GM12864 (cell line): ENCODE measurements at regions not wholly inside any gene's neighbourhood (a gene's known extent, or its start where the extent isn't known, plus 50 kb on each side); places are given as distances from the start of the nearest gene placed in this dataset.

Source experiments
- DNase-seq: peaks from one replicate; pipeline ENCODE4 v3.0.0-alpha.2; 2011; ENCODE audit warnings: low read depth
- H3K4me3 ChIP-seq: 2 replicates; pipeline ENCODE4 v1.5.1; 2011; ENCODE audit warnings: mild to moderate bottlenecking, low read depth, low read length, control low read depth
- TF ChIP-seq, protein P1 (sequence below): IDR thresholded peaks from 2 replicates; pipeline ENCODE4 v1.5.1; 2011; ENCODE audit warnings: low read depth, mild to moderate bottlenecking, moderate library complexity, low read length, control low read depth, inconsistent platforms; ENCODE audit errors: missing control alignments

GRCh38 chr15:61656391-61656790, 403.9 kb downstream of the VPS13C start:
- no peak overlapping the region for H3K4me3 ChIP-seq
- DNase-seq, result no peak
- TF ChIP-seq, protein P1, sequence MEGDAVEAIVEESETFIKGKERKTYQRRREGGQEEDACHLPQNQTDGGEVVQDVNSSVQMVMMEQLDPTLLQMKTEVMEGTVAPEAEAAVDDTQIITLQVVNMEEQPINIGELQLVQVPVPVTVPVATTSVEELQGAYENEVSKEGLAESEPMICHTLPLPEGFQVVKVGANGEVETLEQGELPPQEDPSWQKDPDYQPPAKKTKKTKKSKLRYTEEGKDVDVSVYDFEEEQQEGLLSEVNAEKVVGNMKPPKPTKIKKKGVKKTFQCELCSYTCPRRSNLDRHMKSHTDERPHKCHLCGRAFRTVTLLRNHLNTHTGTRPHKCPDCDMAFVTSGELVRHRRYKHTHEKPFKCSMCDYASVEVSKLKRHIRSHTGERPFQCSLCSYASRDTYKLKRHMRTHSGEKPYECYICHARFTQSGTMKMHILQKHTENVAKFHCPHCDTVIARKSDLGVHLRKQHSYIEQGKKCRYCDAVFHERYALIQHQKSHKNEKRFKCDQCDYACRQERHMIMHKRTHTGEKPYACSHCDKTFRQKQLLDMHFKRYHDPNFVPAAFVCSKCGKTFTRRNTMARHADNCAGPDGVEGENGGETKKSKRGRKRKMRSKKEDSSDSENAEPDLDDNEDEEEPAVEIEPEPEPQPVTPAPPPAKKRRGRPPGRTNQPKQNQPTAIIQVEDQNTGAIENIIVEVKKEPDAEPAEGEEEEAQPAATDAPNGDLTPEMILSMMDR, result no peak

- TF ChIP-seq, protein P1, result no peak
- DNase-seq, result no peak
- no peak overlapping the region for H3K4me3 ChIP-seq
These were observed 404.4 kb downstream of the VPS13C start for GRCh38 chr15:61655881-61656280.

DNA sequence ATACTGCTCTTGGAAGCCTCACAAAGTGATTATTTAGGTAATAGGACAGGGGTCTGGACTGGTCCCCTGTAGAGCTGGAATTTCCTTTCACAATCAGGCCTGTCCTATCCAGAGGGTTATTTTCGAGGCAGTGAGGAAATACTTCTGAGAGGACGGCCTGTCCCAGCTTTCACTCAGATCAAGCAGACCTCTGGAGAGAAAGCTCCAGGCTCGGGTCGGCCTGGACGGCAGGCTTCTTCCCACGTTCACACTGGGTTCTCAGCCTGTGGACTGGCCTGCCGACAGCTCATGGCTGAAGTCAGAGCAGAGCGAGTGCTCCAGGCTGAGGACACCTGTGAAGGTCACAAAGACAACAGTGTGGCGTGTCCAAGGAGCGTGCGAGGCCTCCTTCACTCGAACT, 405.3 kb downstream of the VPS13C start:
- DNase-seq, result no peak
- TF ChIP-seq, protein P1, result no peak
- H3K4me3 ChIP-seq, result no peak overlapping the region

DNA sequence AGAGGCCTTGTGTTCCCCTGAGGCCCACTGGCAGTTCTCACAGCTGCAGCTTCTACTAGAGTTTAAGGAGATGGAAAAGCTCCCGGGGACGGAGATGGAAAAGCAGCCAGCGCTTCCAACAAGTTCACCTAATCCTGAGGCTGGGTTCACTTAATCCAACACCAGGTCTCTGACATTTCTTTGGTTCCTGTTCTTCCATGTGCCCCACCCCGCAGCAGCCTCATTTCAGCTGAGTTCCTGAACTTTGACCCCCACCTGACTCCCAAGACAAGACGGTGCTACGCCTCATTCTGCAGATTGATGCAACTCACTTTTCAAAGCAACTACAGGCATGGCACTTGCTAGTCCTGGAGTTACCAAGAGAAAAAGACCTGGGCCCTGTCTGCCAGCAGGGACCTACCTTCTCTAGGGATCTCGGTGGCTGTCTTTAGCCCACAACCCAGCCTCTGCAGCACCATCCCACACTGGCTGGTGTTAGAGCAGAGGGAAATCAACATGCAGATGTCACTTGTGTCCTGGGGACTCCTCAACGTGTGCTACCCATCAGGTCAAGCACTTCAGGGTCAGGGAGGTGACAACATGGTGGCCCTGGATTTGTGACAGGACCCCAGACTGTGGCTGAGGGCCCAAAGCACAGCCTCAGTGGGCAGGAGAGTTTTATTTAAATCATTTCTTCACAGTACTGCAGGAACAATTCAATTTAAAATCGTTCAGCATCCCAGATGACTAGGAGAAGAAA, 406.1 kb downstream of the VPS13C start:
- no peak overlapping the region for H3K4me3 ChIP-seq
- TF ChIP-seq, protein P1, result no peak
- no peak for DNase-seq

DNA sequence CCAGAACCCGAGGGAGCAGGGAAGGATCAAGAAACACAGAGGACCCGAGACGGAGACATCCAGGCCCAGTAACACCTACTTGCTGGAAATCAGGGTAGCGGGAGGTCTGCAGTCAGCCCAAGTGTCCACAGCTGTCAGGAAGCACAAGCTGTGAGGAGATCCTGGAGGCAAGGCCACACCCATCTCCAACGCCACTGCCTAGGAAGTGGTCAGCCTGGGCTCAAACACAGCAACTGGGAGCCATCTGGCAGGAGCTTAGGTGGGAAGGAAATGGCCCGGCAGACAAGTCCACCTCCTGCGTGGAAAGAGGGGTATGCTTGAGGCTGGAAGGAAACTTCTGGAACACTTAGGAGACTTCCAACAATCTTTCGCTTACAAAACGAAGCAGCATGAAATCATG, 407.1 kb downstream of the VPS13C start:
- H3K4me3 ChIP-seq, result no peak overlapping the region
- TF ChIP-seq, protein P1, result no peak
- no peak for DNase-seq

DNA sequence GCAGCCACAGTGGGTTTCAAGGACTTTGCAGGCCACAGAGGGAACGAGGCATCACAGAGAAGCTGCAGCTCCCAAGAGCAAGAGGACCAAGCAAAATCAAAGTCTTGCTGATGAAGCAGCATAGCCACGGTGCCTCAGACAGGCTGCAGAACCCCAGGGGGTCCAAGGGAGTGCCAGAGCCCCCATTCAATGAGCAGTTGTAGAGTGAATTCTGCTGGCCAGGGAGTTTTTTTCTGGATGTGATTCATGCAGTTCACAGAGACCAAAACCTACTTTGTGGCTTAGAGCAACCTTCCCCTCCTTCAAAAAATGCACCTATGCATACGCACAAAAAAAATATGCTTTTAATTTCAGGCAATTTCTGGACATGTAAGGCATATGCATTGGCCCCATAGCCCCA, 409.0 kb downstream of the VPS13C start:
- TF ChIP-seq, protein P1, result no peak
- H3K4me3 ChIP-seq, result no peak overlapping the region
- DNase-seq, result no peak

DNA sequence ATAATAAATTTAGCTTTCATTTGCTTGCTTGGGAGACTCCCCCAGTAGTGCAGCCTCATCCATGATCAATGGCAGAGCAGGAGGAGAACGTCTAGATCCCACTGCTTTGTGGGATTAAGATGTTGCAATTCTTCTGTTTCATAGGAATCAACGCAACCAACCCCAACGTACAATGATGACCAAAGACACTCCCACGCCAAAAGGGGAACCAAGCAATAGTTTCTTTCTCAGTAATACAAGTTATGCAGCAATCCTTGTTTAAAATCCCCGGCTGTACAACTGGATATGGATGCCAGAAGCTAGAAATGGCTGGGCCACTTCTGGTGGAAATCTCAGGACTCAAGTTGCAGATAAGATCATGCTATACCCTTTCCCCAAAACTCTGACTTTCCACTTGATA, 411.2 kb downstream of the VPS13C start:
- DNase-seq, result no peak
- H3K4me3 ChIP-seq, result no peak overlapping the region
- TF ChIP-seq, protein P1, result no peak
